ENCODE measurements at regions not wholly inside any gene's neighbourhood (a gene's known extent, or its start where the extent isn't known, plus 50 kb on each side); places are given as distances from the start of the nearest gene placed in this dataset.

DNA sequence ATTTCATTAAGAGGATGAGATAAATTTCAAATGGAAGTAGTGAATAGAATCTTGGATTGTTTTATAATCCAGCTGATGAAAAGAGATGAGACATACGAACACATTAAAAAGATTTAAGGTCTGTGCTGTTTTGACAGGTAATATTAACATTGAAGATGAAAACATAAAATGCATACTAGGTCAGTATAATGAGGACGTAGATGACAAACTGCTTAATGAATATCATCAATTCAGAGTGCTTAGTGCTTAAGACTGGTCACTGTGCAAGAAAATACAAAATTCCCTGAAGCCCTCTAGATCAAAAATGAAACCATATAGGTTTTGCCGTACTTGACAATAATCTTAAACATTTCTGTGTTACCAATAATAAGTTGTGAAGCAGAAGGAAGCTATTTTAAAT, 173.4 kb upstream of the THRB start:
- Histone ChIP-seq H3K79me2 (replicated peaks; ENCODE audit: insufficient read depth, low read length) (no peaks in the 10 kb centered on the region), H3K4me2 (ENCODE audit: low read length) (no peak overlapping the region), H3K9ac (ENCODE audit: low read length) (no peak overlapping the region), H3K27ac (ENCODE audit: low read length) (no peak overlapping the region), H3K27me3 (ENCODE audit: insufficient read depth, low read depth, low read length) (no peaks in the 10 kb centered on the region), H4K20me1 (ENCODE audit: insufficient read depth) (no peaks in the 10 kb centered on the region), H3F3A (ENCODE audit: insufficient read depth, low read length, poor library complexity, severe bottlenecking) (no peaks in the 10 kb centered on the region), H3K4me3 (ENCODE audit: low read length) (no peak overlapping the region), H2AFZ (ENCODE audit: low read depth, low read length) (no peak overlapping the region), H3K36me3 (ENCODE audit: insufficient read depth, low read length) (no peaks in the 10 kb centered on the region), H3K9me2 (ENCODE audit: insufficient read depth, low read length) (no peaks in the 10 kb centered on the region), H3K9me3 (ENCODE audit: low read length) (no peaks in the 10 kb centered on the region)
- TF ChIP-seq TAF1 (IDR thresholded peaks at IDR 0.05; ENCODE audit: low read depth) (no peak), EZH2 (IDR thresholded peaks at IDR 0.05; ENCODE audit: borderline replicate concordance, insufficient read depth, low read length, poor library complexity, severe bottlenecking) (no peak), RAD21 (conservative IDR thresholded peaks at IDR 0.05) (no peak), MXI1 (conservative IDR thresholded peaks at IDR 0.05; ENCODE audit: poor library complexity, severe bottlenecking) (no peak), SMC3 (conservative IDR thresholded peaks at IDR 0.05; ENCODE audit: poor library complexity) (no peak), POLR2AphosphoS5 (IDR thresholded peaks at IDR 0.05) (no peak), EP300 (conservative IDR thresholded peaks at IDR 0.05; ENCODE audit: poor library complexity, severe bottlenecking) (no peak)
- TF ChIP-seq, protein P1, sequence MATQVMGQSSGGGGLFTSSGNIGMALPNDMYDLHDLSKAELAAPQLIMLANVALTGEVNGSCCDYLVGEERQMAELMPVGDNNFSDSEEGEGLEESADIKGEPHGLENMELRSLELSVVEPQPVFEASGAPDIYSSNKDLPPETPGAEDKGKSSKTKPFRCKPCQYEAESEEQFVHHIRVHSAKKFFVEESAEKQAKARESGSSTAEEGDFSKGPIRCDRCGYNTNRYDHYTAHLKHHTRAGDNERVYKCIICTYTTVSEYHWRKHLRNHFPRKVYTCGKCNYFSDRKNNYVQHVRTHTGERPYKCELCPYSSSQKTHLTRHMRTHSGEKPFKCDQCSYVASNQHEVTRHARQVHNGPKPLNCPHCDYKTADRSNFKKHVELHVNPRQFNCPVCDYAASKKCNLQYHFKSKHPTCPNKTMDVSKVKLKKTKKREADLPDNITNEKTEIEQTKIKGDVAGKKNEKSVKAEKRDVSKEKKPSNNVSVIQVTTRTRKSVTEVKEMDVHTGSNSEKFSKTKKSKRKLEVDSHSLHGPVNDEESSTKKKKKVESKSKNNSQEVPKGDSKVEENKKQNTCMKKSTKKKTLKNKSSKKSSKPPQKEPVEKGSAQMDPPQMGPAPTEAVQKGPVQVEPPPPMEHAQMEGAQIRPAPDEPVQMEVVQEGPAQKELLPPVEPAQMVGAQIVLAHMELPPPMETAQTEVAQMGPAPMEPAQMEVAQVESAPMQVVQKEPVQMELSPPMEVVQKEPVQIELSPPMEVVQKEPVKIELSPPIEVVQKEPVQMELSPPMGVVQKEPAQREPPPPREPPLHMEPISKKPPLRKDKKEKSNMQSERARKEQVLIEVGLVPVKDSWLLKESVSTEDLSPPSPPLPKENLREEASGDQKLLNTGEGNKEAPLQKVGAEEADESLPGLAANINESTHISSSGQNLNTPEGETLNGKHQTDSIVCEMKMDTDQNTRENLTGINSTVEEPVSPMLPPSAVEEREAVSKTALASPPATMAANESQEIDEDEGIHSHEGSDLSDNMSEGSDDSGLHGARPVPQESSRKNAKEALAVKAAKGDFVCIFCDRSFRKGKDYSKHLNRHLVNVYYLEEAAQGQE (IDR thresholded peaks at IDR 0.05; ENCODE audit: borderline replicate concordance): no peak
- TF ChIP-seq, protein P2, sequence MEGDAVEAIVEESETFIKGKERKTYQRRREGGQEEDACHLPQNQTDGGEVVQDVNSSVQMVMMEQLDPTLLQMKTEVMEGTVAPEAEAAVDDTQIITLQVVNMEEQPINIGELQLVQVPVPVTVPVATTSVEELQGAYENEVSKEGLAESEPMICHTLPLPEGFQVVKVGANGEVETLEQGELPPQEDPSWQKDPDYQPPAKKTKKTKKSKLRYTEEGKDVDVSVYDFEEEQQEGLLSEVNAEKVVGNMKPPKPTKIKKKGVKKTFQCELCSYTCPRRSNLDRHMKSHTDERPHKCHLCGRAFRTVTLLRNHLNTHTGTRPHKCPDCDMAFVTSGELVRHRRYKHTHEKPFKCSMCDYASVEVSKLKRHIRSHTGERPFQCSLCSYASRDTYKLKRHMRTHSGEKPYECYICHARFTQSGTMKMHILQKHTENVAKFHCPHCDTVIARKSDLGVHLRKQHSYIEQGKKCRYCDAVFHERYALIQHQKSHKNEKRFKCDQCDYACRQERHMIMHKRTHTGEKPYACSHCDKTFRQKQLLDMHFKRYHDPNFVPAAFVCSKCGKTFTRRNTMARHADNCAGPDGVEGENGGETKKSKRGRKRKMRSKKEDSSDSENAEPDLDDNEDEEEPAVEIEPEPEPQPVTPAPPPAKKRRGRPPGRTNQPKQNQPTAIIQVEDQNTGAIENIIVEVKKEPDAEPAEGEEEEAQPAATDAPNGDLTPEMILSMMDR (IDR thresholded peaks at IDR 0.05; ENCODE audit: poor library complexity, severe bottlenecking): no peak

DNA sequence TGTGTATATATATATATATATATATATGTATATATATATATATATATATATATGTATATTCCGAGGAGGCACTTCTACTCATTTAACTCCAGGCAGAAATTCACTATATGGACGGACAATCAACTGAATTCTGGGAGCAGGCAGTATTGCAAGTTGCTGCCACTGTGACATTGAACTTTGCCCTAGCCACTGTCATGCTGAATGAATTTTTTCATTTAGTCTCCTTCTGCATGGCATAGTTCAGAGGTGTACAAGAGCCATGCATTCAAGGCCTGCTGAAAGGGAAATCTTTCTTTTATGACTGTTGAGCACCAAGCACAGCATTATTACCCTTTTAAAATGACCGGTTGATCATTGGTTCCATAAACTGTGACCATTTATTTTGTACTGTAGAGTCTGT, 176.2 kb upstream of the THRB start:
- Histone ChIP-seq H3K9me3 (ENCODE audit: low read length) (no peaks in the 10 kb centered on the region), H3K9ac (ENCODE audit: low read length) (no peak overlapping the region), H3K36me3 (ENCODE audit: insufficient read depth, low read length) (no peaks in the 10 kb centered on the region), H3F3A (ENCODE audit: insufficient read depth, low read length, poor library complexity, severe bottlenecking) (no peaks in the 10 kb centered on the region), H3K4me2 (ENCODE audit: low read length) (no peak overlapping the region), H4K20me1 (ENCODE audit: insufficient read depth) (no peaks in the 10 kb centered on the region), H3K27me3 (ENCODE audit: insufficient read depth, low read depth, low read length) (no peaks in the 10 kb centered on the region), H3K79me2 (replicated peaks; ENCODE audit: insufficient read depth, low read length) (no peaks in the 10 kb centered on the region), H3K4me3 (ENCODE audit: low read length) (no peak overlapping the region), H3K27ac (ENCODE audit: low read length) (no peak overlapping the region), H2AFZ (ENCODE audit: low read depth, low read length) (no peak overlapping the region), H3K9me2 (ENCODE audit: insufficient read depth, low read length) (no peaks in the 10 kb centered on the region)
- TF ChIP-seq, protein P2 (IDR thresholded peaks at IDR 0.05; ENCODE audit: poor library complexity, severe bottlenecking): no peak
- TF ChIP-seq EZH2 (IDR thresholded peaks at IDR 0.05; ENCODE audit: borderline replicate concordance, insufficient read depth, low read length, poor library complexity, severe bottlenecking) (no peak), RAD21 (conservative IDR thresholded peaks at IDR 0.05) (no peak), TAF1 (IDR thresholded peaks at IDR 0.05; ENCODE audit: low read depth) (no peak), EP300 (conservative IDR thresholded peaks at IDR 0.05; ENCODE audit: poor library complexity, severe bottlenecking) (no peak), MXI1 (conservative IDR thresholded peaks at IDR 0.05; ENCODE audit: poor library complexity, severe bottlenecking) (no peak), POLR2AphosphoS5 (IDR thresholded peaks at IDR 0.05) (no peak), SMC3 (conservative IDR thresholded peaks at IDR 0.05; ENCODE audit: poor library complexity) (no peak)
- TF ChIP-seq, protein P1 (IDR thresholded peaks at IDR 0.05; ENCODE audit: borderline replicate concordance): no peak
